ENCODE measurements at regions not wholly inside any gene's neighbourhood (a gene's known extent, or its start where the extent isn't known, plus 50 kb on each side); places are given as distances from the start of the nearest gene placed in this dataset.

DNA sequence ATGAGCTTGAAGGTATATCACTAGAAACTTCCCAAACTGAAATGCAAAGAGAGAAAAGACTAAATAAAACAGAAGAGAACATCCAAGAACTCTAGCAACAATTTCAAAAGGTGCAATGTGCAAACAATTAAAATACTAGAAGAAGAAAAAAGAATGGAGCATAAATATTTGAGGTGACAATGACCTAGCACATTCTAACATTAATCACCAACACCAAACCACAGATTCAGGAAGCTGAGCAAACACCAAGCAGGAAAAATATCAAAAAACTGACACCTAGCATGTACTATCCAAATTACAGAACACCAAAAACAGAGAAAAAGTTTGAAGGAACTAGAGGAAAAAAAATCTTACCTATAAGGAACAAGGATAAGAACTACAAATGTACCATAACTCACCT is 460.8 kb downstream of the IRS1 start:
- no peak for ATAC-seq
- CTCF ChIA-PET: no interaction called here
- Histone ChIP-seq H3K4me3 (ENCODE audit: low read depth in 2 of 2, low read length in 2 of 2) (no peak overlapping the region), H3K9me3 (ENCODE audit: control insufficient read depth, insufficient read depth, low read depth, low read length) (no peaks in the 10 kb centered on the region), H3K27me3 (ENCODE audit: control insufficient read depth, insufficient read depth, low read length) (no peaks in the 10 kb centered on the region), H3K36me3 (ENCODE audit: control insufficient read depth, insufficient read depth, low read length) (no peaks in the 10 kb centered on the region), H3K27ac (ENCODE audit: low read length) (no peak overlapping the region), H3K4me1 (ENCODE audit: control insufficient read depth, insufficient read depth, low read length) (no peaks in the 10 kb centered on the region)
- TF ChIP-seq REST (IDR thresholded peaks at IDR 0.05; ENCODE audit: insufficient read depth in 1 of 2, low read depth in 2 of 2, low read length in 1 of 2) (no peak), TCF7L2 (IDR thresholded peaks at IDR 0.05; ENCODE audit: low read depth, low read length) (no peak), POLR2AphosphoS5 (IDR thresholded peaks at IDR 0.05; ENCODE audit: low read depth, low read length) (no peak), SIN3A (IDR thresholded peaks at IDR 0.05; ENCODE audit: borderline replicate concordance, insufficient read depth, low read depth, low read length) (no peak)
- TF ChIP-seq, protein P1, sequence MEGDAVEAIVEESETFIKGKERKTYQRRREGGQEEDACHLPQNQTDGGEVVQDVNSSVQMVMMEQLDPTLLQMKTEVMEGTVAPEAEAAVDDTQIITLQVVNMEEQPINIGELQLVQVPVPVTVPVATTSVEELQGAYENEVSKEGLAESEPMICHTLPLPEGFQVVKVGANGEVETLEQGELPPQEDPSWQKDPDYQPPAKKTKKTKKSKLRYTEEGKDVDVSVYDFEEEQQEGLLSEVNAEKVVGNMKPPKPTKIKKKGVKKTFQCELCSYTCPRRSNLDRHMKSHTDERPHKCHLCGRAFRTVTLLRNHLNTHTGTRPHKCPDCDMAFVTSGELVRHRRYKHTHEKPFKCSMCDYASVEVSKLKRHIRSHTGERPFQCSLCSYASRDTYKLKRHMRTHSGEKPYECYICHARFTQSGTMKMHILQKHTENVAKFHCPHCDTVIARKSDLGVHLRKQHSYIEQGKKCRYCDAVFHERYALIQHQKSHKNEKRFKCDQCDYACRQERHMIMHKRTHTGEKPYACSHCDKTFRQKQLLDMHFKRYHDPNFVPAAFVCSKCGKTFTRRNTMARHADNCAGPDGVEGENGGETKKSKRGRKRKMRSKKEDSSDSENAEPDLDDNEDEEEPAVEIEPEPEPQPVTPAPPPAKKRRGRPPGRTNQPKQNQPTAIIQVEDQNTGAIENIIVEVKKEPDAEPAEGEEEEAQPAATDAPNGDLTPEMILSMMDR (IDR thresholded peaks at IDR 0.05): no peak
- no peak for DNase-seq (ENCODE audit: low read depth, low spot score)
- intact Hi-C loops (cut with micrococcal nuclease; ENCODE audit: unreplicated experiment): no loop called here
- POLR2A ChIA-PET: no interaction called here
- in situ Hi-C loops (cut with HindIII; ENCODE audit: low pct_unique_long_range_greater_than_20kb, low sequenced_read_pairs): no loop called here
- BruUV-seq (replicated peaks): no TSS peak

- DNase-seq (ENCODE audit: low read depth, low spot score): no peak
- ChIA-PET CTCF (no interaction called here), POLR2A (no interaction called here)
- Histone ChIP-seq H3K36me3 (ENCODE audit: control insufficient read depth, insufficient read depth, low read length) (no peaks in the 10 kb centered on the region), H3K27me3 (ENCODE audit: control insufficient read depth, insufficient read depth, low read length) (no peaks in the 10 kb centered on the region), H3K27ac (ENCODE audit: low read length) (no peak overlapping the region), H3K9me3 (ENCODE audit: control insufficient read depth, insufficient read depth, low read depth, low read length) (no peaks in the 10 kb centered on the region), H3K4me3 (ENCODE audit: low read depth in 2 of 2, low read length in 2 of 2) (no peak overlapping the region), H3K4me1 (ENCODE audit: control insufficient read depth, insufficient read depth, low read length) (no peaks in the 10 kb centered on the region)
- TF ChIP-seq REST (IDR thresholded peaks at IDR 0.05; ENCODE audit: insufficient read depth in 1 of 2, low read depth in 2 of 2, low read length in 1 of 2) (no peak), TCF7L2 (IDR thresholded peaks at IDR 0.05; ENCODE audit: low read depth, low read length) (no peak), SIN3A (IDR thresholded peaks at IDR 0.05; ENCODE audit: borderline replicate concordance, insufficient read depth, low read depth, low read length) (no peak), POLR2AphosphoS5 (IDR thresholded peaks at IDR 0.05; ENCODE audit: low read depth, low read length) (no peak)
- TF ChIP-seq, protein P1 (IDR thresholded peaks at IDR 0.05): no peak
- intact Hi-C loops (cut with micrococcal nuclease; ENCODE audit: unreplicated experiment) (no loop called here), in situ Hi-C loops (cut with HindIII; ENCODE audit: low pct_unique_long_range_greater_than_20kb, low sequenced_read_pairs) (no loop called here)
- BruUV-seq (replicated peaks): no TSS peak
- no peak for ATAC-seq
Measured at GRCh38 chr2:226337941-226338600, 461.5 kb downstream of the IRS1 start.

Data from Panc1 (cell line).